GM19395 (cell line): ENCODE measurements at regions not wholly inside any gene's neighbourhood (a gene's known extent, or its start where the extent isn't known, plus 50 kb on each side); places are given as distances from the start of the nearest gene placed in this dataset.

Source experiments
- ATAC-seq: cut with Tn5 transposase; IDR thresholded peaks from one replicate; pipeline ENCODE4 v1.9.1; 2021; ENCODE audit warnings: mild to moderate bottlenecking, moderate library complexity; ENCODE audit not compliant: unreplicated experiment

DNA sequence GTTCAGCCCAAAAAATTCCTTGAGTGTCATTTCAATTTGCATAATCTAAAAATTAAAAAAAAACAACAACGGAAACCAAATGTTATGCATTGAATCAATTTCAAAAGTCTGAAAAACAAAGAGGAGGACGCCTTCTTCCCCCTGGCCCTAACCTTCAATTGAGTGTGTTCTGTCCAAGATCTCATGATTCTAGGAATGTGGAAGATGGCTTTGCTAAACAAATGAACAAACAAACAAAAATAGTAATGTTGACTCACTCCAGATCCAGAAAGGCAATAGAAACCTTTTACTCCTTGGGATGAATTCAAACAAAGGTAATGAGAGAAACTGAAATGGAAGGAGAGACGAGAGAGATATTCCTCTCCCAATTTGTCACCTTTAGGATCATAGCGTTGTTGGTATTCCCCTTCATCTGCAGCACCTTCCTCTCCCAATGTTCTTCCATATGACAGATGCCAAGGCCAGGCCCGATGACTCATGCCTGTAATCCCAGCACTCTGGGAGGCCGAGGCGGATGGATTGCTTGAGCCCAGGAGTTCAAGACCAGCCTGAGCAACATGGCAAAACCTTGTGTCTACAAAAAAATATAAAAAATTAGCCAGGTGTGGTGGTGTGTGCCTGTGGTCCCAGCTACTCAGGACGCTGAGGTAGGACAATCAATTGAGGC, 109.2 kb upstream of the ADGRF1 start:
- no peak for ATAC-seq

DNA sequence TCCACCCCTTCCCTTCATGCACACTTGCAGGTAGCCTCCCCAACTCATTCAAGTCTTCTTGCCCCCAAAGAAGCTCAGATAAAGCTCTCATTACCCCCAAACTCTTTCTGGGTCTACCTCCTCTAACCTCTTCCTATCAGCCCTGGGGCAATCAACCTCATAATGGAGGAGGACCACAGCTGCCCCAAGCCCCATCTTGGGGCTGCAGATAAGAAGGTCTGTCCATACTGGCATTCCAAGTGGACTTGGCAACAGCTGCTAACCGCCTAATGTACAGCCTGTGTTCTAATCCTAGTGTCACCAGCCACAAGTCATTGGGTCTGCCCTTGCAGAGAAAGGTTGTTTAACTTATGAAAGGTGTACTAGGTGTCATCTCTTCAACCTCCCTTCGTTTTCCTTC, 107.4 kb upstream of the ADGRF1 start:
- no peak for ATAC-seq

DNA sequence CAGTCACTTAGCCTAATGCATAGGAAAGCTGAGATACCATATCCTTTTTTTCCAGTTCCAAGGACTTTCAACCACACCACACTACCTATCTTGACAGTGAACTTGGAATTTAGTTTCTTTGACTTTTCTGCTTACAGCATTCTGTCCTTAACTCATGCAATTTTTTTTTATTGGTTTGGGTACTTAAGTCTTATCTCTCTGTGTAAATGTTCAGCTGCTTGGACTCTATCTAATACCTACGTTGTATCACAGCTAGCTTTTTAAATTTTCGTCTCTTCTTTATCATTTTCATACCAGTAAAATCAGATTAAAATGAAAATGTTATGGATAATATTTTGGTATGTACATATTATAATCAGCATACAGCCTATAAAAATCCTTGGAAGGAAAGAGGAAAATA, 106.9 kb upstream of the ADGRF1 start:
- ATAC-seq, result no peak

DNA sequence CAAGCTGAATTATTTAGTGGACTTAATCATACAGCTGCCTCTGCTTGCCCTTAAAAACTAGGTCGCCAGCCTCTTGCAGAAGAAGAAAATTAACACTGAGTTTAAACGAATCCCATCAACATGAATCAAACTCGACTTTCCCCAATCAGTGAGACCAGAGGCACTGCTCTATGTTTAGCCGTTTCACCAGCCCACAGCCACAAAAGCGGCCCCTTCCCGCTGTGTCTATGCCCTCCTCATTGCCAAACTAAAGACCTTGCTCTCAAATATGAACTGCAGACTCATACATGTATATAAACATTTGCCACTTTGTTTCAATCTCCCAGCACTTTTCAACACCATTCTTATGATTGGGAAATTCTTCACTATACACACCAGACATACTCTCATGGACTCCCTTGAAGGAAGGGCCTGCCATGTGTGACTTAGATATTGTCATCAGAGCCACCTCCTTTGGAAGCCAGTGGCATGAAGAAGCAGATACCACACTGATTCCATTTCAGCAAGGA, 105.8 kb upstream of the ADGRF1 start:
- ATAC-seq, result no peak

DNA sequence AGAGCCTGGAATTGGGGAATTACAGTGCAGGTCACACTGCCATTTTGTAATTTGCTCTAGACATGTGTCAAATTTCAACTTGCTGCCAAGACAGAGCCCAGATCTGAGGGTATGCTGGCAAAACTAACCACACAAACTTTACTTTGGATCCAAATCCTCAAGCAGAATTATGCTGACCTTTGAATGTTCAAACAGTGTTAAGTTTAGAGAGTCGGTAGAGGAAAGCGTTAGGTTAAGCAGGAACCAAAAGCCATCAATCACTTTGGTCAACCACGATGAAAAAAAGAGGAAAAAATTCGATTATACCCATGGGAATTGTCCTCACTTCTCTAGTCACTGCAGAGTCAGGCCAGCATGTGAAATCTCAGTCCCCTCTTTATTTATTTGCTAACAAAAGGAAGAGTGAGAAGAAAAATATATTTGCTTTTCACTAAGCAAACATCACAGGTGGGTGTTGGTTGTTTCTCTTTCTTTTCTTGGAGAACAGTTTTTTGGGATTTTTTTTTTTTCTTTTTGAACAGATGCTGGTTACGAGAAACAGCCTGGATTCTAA, 105.1 kb upstream of the ADGRF1 start:
- ATAC-seq, result no peak

DNA sequence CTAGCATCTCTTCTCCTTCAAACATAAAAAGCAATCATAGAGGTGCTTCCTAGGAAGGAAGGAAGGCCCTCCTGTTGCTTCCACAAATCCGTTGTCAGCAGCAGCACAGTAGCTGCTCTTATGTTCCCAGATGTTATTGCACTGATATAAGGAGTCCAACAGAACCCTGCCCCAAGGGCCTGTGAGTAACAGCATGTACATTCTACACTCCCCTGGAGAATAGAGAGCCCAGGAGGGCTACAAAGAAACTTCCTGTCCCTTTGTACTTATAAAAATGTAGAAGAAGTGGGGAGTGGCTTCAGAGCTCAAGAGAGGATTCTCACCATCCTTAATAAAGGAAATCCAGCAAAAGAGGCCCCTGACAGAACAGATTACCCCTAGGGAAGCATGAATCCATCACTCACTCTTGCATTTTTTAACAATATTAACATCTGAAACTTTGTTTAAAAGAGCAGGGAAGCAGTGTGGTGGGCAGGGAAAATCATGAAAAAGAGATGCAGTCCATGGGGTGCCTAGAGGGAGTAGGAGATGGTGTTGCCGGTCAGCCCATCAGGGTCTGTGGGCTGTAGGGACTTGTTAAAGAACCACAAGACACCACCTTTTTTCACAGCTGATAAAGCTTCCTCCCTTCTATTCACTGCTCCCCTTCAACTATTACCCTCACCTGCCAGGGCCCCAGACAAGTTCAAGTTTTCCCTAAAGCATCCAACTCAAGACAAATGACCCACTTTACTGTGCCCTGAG, 104.5 kb upstream of the ADGRF1 start:
- no peak for ATAC-seq

GRCh38 chr6:47145212-47145611, 103.1 kb upstream of the ADGRF1 start:
- ATAC-seq, result no peak

DNA sequence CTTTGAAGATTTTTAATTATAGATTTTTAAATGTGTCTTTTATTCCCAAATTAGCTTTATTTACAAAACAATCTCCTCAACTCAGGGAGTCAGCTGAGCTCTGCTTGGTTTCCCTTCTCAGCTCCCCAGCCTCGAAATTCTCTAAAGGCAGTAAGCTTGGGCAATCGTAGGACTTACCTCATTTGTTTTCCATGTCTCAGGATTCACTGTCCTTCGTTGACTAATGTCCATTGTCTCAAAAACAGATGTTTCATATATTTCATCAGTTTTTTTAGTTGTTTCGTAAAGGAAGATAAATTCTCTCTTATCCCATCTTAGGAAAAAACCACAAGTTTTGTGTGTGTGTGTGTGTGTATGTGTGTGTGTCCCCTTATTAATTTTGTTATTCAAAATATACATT, 102.2 kb upstream of the ADGRF1 start:
- ATAC-seq, result no peak

- ATAC-seq, result no peak
Observed at GRCh38 chr6:47141963-47142362, 99.8 kb upstream of the ADGRF1 start.

- no peak for ATAC-seq
Observed at GRCh38 chr6:47141171-47141570, 99.0 kb upstream of the ADGRF1 start.

- no peak for ATAC-seq
Observed at GRCh38 chr6:47138046-47138445, 95.9 kb upstream of the ADGRF1 start.

GRCh38 chr6:47137073-47137472, 94.9 kb upstream of the ADGRF1 start:
- ATAC-seq, result no peak

GRCh38 chr6:47135772-47136171, 93.6 kb upstream of the ADGRF1 start:
- no peak for ATAC-seq

- ATAC-seq, result no peak
Observed at GRCh38 chr6:47134476-47135189, 92.5 kb upstream of the ADGRF1 start.

DNA sequence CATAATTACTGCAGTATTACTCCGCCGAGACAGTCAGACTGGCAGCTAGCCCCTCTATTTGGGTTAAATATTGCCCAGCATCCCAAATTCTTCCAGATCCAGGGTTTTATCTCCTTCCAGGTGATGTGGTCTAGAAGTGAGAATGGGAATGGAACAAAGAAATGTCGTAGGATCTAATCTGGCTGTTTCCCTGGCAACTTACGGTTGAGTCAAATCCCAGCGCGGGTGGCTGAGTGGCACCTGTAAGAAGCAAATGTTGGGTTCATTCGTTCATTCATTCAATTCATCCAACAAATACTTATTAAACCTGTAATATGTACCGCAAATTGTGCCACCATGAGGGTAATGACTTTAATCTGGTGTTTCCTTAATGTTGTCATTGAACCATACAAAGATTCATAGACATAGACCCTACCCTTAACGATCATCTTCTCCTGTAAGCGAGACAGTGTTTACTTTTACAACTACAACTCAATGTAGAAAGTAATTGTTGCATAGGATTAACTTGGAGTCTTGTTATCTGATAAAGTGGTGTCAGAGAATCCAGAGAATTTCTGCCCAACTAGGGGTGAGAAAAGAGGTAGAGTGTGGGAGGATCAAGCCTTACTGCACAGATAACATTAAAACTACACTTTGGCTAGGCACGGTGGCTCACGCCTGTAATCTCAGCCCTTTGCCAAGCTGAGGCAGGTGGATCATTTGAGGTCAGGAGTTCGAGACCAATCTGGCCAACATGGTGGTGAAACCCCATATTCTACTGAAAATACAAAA, 91.3 kb upstream of the ADGRF1 start:
- no peak for ATAC-seq

DNA sequence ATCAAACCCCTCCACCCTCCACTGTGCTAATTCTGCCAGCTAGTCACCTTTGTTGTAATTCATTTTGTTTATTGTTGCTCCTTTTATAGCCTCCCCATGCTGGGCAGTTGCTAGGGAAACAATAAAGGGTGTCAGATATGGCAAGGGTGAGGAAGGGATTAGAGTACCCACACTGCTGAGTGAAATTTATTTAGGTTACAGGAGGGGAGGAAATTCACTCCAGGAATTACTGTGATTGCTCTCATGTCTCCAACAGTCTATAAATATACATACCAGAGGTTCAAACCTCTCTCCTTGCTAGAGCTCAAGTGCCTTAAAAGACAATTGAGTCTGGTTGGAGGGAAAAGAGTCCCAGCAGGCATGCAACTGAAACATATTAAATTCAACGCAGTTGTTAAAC, 90.6 kb upstream of the ADGRF1 start:
- no peak for ATAC-seq

DNA sequence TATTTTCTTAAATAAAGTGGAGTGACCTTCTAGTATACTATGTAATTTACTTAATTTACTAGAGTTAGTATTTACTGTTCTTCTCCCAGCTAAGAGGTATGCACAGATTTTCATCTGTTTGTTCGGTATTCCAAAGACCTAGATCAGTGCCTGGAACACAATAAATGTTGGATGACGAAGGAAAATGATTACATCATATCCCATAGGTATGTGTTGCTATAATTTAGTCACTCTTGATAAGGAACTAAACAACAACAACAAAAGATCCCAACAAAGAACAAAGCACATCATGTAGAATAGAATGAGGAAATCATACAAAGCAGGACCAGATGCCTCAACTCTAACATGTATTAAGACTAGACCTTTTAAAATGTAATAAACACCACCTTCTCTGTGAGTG, 89.6 kb upstream of the ADGRF1 start:
- ATAC-seq, result no peak

- no peak for ATAC-seq
Observed at GRCh38 chr6:47130086-47130485, 88.0 kb upstream of the ADGRF1 start.

- no peak for ATAC-seq
Observed at GRCh38 chr6:47129129-47129528, 87.0 kb upstream of the ADGRF1 start.

- ATAC-seq, result no peak
Observed at GRCh38 chr6:47126647-47127391, 84.7 kb upstream of the ADGRF1 start.
